ENCODE measurements at regions not wholly inside any gene's neighbourhood (a gene's known extent, or its start where the extent isn't known, plus 50 kb on each side); places are given as distances from the start of the nearest gene placed in this dataset.
"Not testable (repeated sequence)": the region's sequence is repeated elsewhere in the genome, so short reads cannot be mapped to it uniquely, and the experiment has no call there.

DNA sequence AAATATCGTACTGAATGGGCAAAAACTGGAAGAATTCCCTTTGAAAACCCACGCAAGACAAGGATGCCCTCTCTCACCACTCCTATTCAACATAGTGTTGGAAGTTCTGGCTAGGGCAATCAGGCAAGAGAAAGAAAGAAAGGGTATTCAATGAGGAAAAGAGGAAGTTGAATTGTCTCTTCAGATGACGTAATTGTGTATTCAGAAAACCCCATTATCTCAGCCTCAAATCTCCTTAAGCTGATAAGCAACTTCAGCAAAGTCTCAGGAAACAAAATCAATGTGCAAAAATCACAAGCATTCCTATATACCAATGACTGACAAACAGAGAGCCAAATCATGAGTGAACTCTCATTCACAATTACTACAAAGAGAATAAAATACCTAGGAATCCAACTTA lies 64.4 kb downstream of the AREG start:
- TF ChIP-seq, protein P1, sequence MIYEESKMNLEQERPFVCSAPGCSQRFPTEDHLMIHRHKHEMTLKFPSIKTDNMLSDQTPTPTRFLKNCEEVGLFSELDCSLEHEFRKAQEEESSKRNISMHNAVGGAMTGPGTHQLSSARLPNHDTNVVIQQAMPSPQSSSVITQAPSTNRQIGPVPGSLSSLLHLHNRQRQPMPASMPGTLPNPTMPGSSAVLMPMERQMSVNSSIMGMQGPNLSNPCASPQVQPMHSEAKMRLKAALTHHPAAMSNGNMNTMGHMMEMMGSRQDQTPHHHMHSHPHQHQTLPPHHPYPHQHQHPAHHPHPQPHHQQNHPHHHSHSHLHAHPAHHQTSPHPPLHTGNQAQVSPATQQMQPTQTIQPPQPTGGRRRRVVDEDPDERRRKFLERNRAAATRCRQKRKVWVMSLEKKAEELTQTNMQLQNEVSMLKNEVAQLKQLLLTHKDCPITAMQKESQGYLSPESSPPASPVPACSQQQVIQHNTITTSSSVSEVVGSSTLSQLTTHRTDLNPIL (CRISPR knock-in tag; IDR thresholded peaks at IDR 0.05; ENCODE audit: low read depth) = not testable (repeated sequence)
- TF ChIP-seq, protein P2, sequence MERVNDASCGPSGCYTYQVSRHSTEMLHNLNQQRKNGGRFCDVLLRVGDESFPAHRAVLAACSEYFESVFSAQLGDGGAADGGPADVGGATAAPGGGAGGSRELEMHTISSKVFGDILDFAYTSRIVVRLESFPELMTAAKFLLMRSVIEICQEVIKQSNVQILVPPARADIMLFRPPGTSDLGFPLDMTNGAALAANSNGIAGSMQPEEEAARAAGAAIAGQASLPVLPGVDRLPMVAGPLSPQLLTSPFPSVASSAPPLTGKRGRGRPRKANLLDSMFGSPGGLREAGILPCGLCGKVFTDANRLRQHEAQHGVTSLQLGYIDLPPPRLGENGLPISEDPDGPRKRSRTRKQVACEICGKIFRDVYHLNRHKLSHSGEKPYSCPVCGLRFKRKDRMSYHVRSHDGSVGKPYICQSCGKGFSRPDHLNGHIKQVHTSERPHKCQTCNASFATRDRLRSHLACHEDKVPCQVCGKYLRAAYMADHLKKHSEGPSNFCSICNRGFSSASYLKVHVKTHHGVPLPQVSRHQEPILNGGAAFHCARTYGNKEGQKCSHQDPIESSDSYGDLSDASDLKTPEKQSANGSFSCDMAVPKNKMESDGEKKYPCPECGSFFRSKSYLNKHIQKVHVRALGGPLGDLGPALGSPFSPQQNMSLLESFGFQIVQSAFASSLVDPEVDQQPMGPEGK (CRISPR knock-in tag; IDR thresholded peaks at IDR 0.05; ENCODE audit: borderline replicate concordance) = not testable (repeated sequence)
- not testable (repeated sequence) for TF ChIP-seq ZNF8 (CRISPR knock-in tag; IDR thresholded peaks at IDR 0.05)

All from SK-N-SH treated with all-trans-retinoic acid at 6 μM for 48 hours (cell line).